IMR-90 (cell line): ENCODE measurements at regions not wholly inside any gene's neighbourhood (a gene's known extent, or its start where the extent isn't known, plus 50 kb on each side); places are given as distances from the start of the nearest gene placed in this dataset.

Source experiments
- CTCF ChIP-seq: conservative IDR thresholded peaks from 2 replicates; pipeline ENCODE4 v1.5.1; 2012; ENCODE audit warnings: mild to moderate bottlenecking, low read depth, low read length, improper control_type of control experiment
- MAZ ChIP-seq: IDR thresholded peaks from 2 replicates; pipeline ENCODE4 v1.6.1; 2012; ENCODE audit warnings: low read depth, mild to moderate bottlenecking, low read length, improper control_type of control experiment, moderate library complexity, borderline replicate concordance
- MXI1 ChIP-seq: IDR thresholded peaks from 2 replicates; pipeline ENCODE4 v1.6.1; 2012; ENCODE audit warnings: low read depth, mild to moderate bottlenecking, low read length, moderate library complexity, borderline replicate concordance
- POLR2A ChIP-seq: IDR thresholded peaks from 2 replicates; pipeline ENCODE4 v1.6.1; 2012; ENCODE audit warnings: mild to moderate bottlenecking, low read depth, low read length
- RCOR1 ChIP-seq: IDR thresholded peaks from 2 replicates; pipeline ENCODE4 v1.6.1; 2012; ENCODE audit warnings: mild to moderate bottlenecking, low read length, improper control_type of control experiment; ENCODE audit not compliant: insufficient replicate concordance

GRCh38 chr1:201661823-201662359 lies 123.0 kb downstream of the NAV1 start:
- TF ChIP-seq RCOR1 (no peak), CTCF (no peak), MAZ (no peak), MXI1 (no peak), POLR2A (no peak)
